Astrocyte of the cerebellum (primary cell): ENCODE measurements at regions not wholly inside any gene's neighbourhood (a gene's known extent, or its start where the extent isn't known, plus 50 kb on each side); places are given as distances from the start of the nearest gene placed in this dataset.

ENCODE experiments used
- DNase-seq: peaks from one replicate; pipeline ENCODE4 v3.0.0-alpha.2; 2011; ENCODE audit warnings: low read depth
- H3K4me3 ChIP-seq: 2 replicates; pipeline ENCODE4 v1.5.1; 2011; ENCODE audit warnings: mild to moderate bottlenecking, low read depth, low read length, moderate library complexity
- CTCF ChIP-seq: IDR thresholded peaks from 2 replicates; pipeline ENCODE4 v1.5.1; 2012; ENCODE audit warnings: low read length, low read depth, moderate library complexity, mild to moderate bottlenecking; ENCODE audit errors: missing control alignments
- in situ Hi-C: cut with HindIII; loops from 2 replicates; pipeline ENCODE4 v1.10.0; 2017; ENCODE audit warnings: low sequenced_read_pairs

- DNase-seq, result no peak
- H3K4me3 ChIP-seq, result no peak overlapping the region
- TF ChIP-seq CTCF, result no peak
- in situ Hi-C loops, result no loop called here
These were observed 658.0 kb upstream of the KCNMB2 start for GRCh38 chr3:177878192-177878591.

- in situ Hi-C loops, result no loop called here
- DNase-seq, result no peak
These were observed 657.3 kb upstream of the KCNMB2 start for GRCh38 chr3:177878957-177879356.

GRCh38 chr3:177881351-177881750 is 654.9 kb upstream of the KCNMB2 start:
- TF ChIP-seq CTCF, result no peak
- no peak for DNase-seq
- H3K4me3 ChIP-seq, result no peak overlapping the region
- in situ Hi-C loops, result no loop called here

More at GRCh38 chr3:177878957-177879356, 657.3 kb upstream of the KCNMB2 start:
- no peak overlapping the region for H3K4me3 ChIP-seq
- no peak for TF ChIP-seq CTCF

- in situ Hi-C loops, result no loop called here
- DNase-seq, result no peak
- TF ChIP-seq CTCF, result no peak
- H3K4me3 ChIP-seq, result no peak overlapping the region
These were observed 654.0 kb upstream of the KCNMB2 start for GRCh38 chr3:177882124-177882648.

GRCh38 chr3:177883091-177883490 is 653.1 kb upstream of the KCNMB2 start:
- in situ Hi-C loops, result no loop called here
- no peak for TF ChIP-seq CTCF
- no peak for DNase-seq
- H3K4me3 ChIP-seq, result no peak overlapping the region

GRCh38 chr3:177883957-177884356 is 652.3 kb upstream of the KCNMB2 start:
- in situ Hi-C loops, result no loop called here
- TF ChIP-seq CTCF, result no peak

GRCh38 chr3:177885063-177885462 is 651.2 kb upstream of the KCNMB2 start:
- H3K4me3 ChIP-seq, result no peak overlapping the region
- in situ Hi-C loops, result no loop called here
- DNase-seq, result no peak
- no peak for TF ChIP-seq CTCF

More at GRCh38 chr3:177883957-177884356, 652.3 kb upstream of the KCNMB2 start:
- DNase-seq, result no peak
- H3K4me3 ChIP-seq, result no peak overlapping the region
